Stimulated activated CD8-positive, alpha-beta memory T cell treated with anti-CD3 and anti-CD28 coated beads, Interleukin-4, amount 100 ng/mL, for 1 hour (primary cell): ENCODE measurements at regions not wholly inside any gene's neighbourhood (a gene's known extent, or its start where the extent isn't known, plus 50 kb on each side); places are given as distances from the start of the nearest gene placed in this dataset.

Source experiments
- DNase-seq, 2 donors: peaks; one replicate each; pipeline ENCODE4 v3.0.0-alpha.2; 2020; ENCODE audit warnings: low read depth in 2 of 2, low spot score in 1 of 2

- no peak for DNase-seq
Measured at GRCh38 chr22:47471406-47471805, 709.0 kb downstream of the TBC1D22A start.

- no peak for DNase-seq
Measured at GRCh38 chr22:47465809-47466208, 703.4 kb downstream of the TBC1D22A start.

GRCh38 chr22:47465222-47465621 lies 702.8 kb downstream of the TBC1D22A start:
- DNase-seq, result no peak

GRCh38 chr22:47463220-47463619 lies 700.8 kb downstream of the TBC1D22A start:
- no peak for DNase-seq

GRCh38 chr22:47460861-47461260 lies 698.4 kb downstream of the TBC1D22A start:
- no peak for DNase-seq

- no peak for DNase-seq
Measured at GRCh38 chr22:47460176-47460575, 697.7 kb downstream of the TBC1D22A start.

- DNase-seq, result no peak
Measured at GRCh38 chr22:47458348-47458747, 695.9 kb downstream of the TBC1D22A start.

GRCh38 chr22:47457509-47458300 lies 695.3 kb downstream of the TBC1D22A start:
- no peak for DNase-seq

- no peak for DNase-seq
Measured at GRCh38 chr22:47457021-47457420, 694.6 kb downstream of the TBC1D22A start.

GRCh38 chr22:47456031-47456430 lies 693.6 kb downstream of the TBC1D22A start:
- no peak for DNase-seq

- no peak for DNase-seq
Measured at GRCh38 chr22:47453049-47453448, 690.6 kb downstream of the TBC1D22A start.

- no peak for DNase-seq
Measured at GRCh38 chr22:47452184-47452583, 689.7 kb downstream of the TBC1D22A start.

GRCh38 chr22:47450876-47451475 lies 688.5 kb downstream of the TBC1D22A start:
- no peak for DNase-seq

- no peak for DNase-seq
Measured at GRCh38 chr22:47449508-47450270, 687.2 kb downstream of the TBC1D22A start.

GRCh38 chr22:47448231-47449223 lies 686.1 kb downstream of the TBC1D22A start:
- DNase-seq, result no peak

- no peak for DNase-seq
Measured at GRCh38 chr22:47446821-47447810, 684.7 kb downstream of the TBC1D22A start.

GRCh38 chr22:47446331-47446730 lies 683.9 kb downstream of the TBC1D22A start:
- no peak for DNase-seq

GRCh38 chr22:47445716-47446290 lies 683.4 kb downstream of the TBC1D22A start:
- DNase-seq, result no peak

- no peak for DNase-seq
Measured at GRCh38 chr22:47445212-47445611, 682.8 kb downstream of the TBC1D22A start.
